ENCODE measurements at regions not wholly inside any gene's neighbourhood (a gene's known extent, or its start where the extent isn't known, plus 50 kb on each side); places are given as distances from the start of the nearest gene placed in this dataset.
"Not testable (repeated sequence)": the region's sequence is repeated elsewhere in the genome, so short reads cannot be mapped to it uniquely, and the experiment has no call there.

DNA sequence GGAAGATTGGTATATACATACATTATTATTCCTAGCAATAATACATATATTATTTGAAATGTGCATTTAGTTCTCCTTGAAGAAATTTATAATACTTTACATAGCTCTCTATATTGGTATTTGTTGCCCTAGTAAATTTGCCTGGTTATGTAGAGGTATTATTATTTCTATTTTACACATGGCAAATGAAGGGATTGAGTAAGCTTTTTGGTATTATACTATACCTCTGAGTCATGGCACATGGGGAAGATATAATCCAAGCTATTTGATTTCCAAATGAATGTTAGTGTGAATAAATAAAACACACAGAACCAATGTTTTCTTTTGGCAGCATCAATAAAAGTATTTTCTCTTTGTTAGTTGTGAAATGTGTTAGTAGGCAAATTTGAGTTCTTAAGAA is 409.6 kb upstream of the SLC35B3 start:
- ATAC-seq (no peak), DNase-seq (no peak)
- H3K9me3 Mint-ChIP-seq, result no peaks in the 10 kb centered on the region
- H3K4me1 Mint-ChIP-seq, result no peaks in the 10 kb centered on the region
- H3K4me3 Mint-ChIP-seq, result no peak overlapping the region
- no peaks in the 10 kb centered on the region for H3K27me3 Mint-ChIP-seq
- no peak overlapping the region for H3K27ac Mint-ChIP-seq

- ATAC-seq (no peak), DNase-seq (no peak)
- Mint-ChIP-seq H3K9me3 (peaks cover 0 to 5% of the 10 kb centered on the region in 2 donors), H3K4me3 (no peak overlapping the region), H3K27ac (no peak overlapping the region), H3K4me1 (no peaks in the 10 kb centered on the region), H3K27me3 (no peaks in the 10 kb centered on the region)
These were observed 404.3 kb upstream of the SLC35B3 start for GRCh38 chr6:8839626-8840025.

- Mint-ChIP-seq H3K9me3 (peaks cover 0 to 5% of the 10 kb centered on the region in 2 donors), H3K4me1 (no peaks in the 10 kb centered on the region), H3K4me3 (no peak overlapping the region), H3K27me3 (no peaks in the 10 kb centered on the region), H3K27ac (no peak overlapping the region)
- DNase-seq (no peak), ATAC-seq (no peak)
These were observed 402.0 kb upstream of the SLC35B3 start for GRCh38 chr6:8837343-8837742.

DNA sequence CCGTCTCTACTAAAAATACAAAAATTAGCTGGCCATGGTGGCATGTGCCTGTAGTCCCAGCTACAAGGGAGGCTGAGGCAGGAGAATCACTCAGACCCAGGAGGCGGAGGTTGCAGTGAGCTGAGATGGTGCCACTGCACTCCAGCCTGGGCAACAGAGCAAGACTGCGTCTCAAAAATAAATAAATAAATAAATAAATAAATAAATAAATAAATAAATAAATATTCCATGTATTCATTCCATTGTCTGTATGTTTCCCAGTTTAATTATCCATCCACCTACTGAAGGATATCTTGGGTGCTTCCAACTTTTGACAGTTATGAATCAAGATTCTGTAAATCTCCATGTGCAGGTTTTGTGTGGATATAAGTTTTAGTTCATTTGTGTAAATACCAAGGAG is 397.4 kb upstream of the SLC35B3 start:
- not testable (repeated sequence) for ATAC-seq

DNA sequence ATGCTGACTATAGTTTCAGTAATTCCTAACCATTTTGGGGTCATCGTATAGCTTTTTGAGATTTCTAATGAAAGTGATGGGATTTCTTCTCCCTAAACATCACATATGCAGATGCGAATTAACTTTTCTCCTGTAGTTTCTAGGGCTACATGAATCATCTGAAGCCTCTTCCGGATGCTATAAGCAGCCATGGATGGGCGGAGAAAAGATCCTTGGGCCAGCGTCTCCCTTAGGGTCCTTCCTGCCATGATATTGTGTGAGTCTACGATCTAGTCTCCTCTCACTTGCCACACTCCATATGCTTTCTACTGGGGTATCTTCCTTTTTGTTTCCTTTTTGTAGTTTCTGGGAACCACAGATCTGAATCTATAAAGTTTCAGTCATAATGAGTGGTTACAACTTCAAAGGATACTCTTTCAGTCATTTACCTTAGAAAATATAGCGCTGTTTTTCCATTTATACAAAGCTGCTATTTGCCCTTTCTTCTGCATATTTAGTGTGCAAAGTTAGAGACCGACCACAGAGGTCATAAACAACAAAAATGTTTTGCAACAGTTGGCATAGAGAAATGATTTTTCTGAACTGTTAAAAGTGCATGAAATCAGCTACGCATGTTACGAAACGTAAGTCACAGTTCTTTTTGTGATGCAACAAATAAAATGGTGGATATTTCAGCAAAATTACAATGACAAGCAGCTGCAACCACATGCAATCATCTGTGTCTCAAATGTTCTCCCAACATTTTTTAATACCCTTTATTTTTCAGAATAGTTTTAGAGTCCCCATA is 396.2 kb upstream of the SLC35B3 start:
- no peak for ATAC-seq
- DNase-seq, result no peak
- Mint-ChIP-seq H3K9me3 (peaks cover 0 to 10% of the 10 kb centered on the region in 2 donors), H3K27ac (no peak overlapping the region), H3K27me3 (no peaks in the 10 kb centered on the region), H3K4me3 (no peak overlapping the region), H3K4me1 (no peaks in the 10 kb centered on the region)

More for the DNA sequence above, 397.4 kb upstream of the SLC35B3 start:
- DNase-seq, H3K27me3 Mint-ChIP-seq, H3K27ac Mint-ChIP-seq, H3K9me3 Mint-ChIP-seq, H3K4me1 Mint-ChIP-seq, H3K4me3 Mint-ChIP-seq: not testable (repeated sequence)

- no peaks in the 10 kb centered on the region for H3K27me3 Mint-ChIP-seq
- no peak for ATAC-seq
- no peaks in the 10 kb centered on the region for H3K4me1 Mint-ChIP-seq
- no peak overlapping the region for H3K4me3 Mint-ChIP-seq
- no peak for DNase-seq
- H3K27ac Mint-ChIP-seq, result no peak overlapping the region
- H3K9me3 Mint-ChIP-seq, result peaks cover 0 to 15% of the 10 kb centered on the region in 2 donors
These were observed 395.4 kb upstream of the SLC35B3 start for GRCh38 chr6:8830794-8831193.

GRCh38 chr6:8829796-8830195 is 394.5 kb upstream of the SLC35B3 start:
- Mint-ChIP-seq H3K27ac (no peak overlapping the region), H3K4me3 (no peak overlapping the region), H3K4me1 (no peaks in the 10 kb centered on the region), H3K27me3 (no peaks in the 10 kb centered on the region), H3K9me3 (peaks cover 0 to 15% of the 10 kb centered on the region in 2 donors)
- ATAC-seq, result no peak
- DNase-seq, result no peak

GRCh38 chr6:8829296-8829695 is 394.0 kb upstream of the SLC35B3 start:
- Mint-ChIP-seq H3K9me3 (peaks cover 0 to 15% of the 10 kb centered on the region in 2 donors), H3K4me3 (no peak overlapping the region), H3K4me1 (no peaks in the 10 kb centered on the region), H3K27me3 (no peaks in the 10 kb centered on the region), H3K27ac (no peak overlapping the region)
- ATAC-seq (no peak), DNase-seq (no peak)

- no peak for ATAC-seq
- H3K4me1 Mint-ChIP-seq, result no peaks in the 10 kb centered on the region
These were observed 393.0 kb upstream of the SLC35B3 start for GRCh38 chr6:8828376-8828775.

GRCh38 chr6:8825726-8826125 is 390.4 kb upstream of the SLC35B3 start:
- Mint-ChIP-seq H3K27ac (no peak overlapping the region), H3K9me3 (peaks cover 0 to 15% of the 10 kb centered on the region in 2 donors), H3K4me1 (no peaks in the 10 kb centered on the region), H3K4me3 (no peak overlapping the region), H3K27me3 (no peaks in the 10 kb centered on the region)
- DNase-seq (no peak), ATAC-seq (no peak)

More at GRCh38 chr6:8828376-8828775, 393.0 kb upstream of the SLC35B3 start:
- Mint-ChIP-seq H3K9me3 (peaks cover 0 to 15% of the 10 kb centered on the region in 2 donors), H3K27ac (no peak overlapping the region), H3K27me3 (no peaks in the 10 kb centered on the region), H3K4me3 (no peak overlapping the region)
- no peak for DNase-seq

- DNase-seq, result no peak
- no peak for ATAC-seq
- Mint-ChIP-seq H3K4me3 (no peak overlapping the region), H3K9me3 (peaks cover 0 to 8% of the 10 kb centered on the region in 2 donors), H3K4me1 (no peaks in the 10 kb centered on the region), H3K27ac (no peak overlapping the region), H3K27me3 (no peaks in the 10 kb centered on the region)
These were observed 386.6 kb upstream of the SLC35B3 start for GRCh38 chr6:8821981-8822381.

GRCh38 chr6:8820313-8820712 is 385.0 kb upstream of the SLC35B3 start:
- Mint-ChIP-seq H3K4me1 (no peaks in the 10 kb centered on the region), H3K27me3 (no peaks in the 10 kb centered on the region), H3K9me3 (no peaks in the 10 kb centered on the region), H3K27ac (no peak overlapping the region), H3K4me3 (no peak overlapping the region)
- DNase-seq (no peak), ATAC-seq (no peak)

DNA sequence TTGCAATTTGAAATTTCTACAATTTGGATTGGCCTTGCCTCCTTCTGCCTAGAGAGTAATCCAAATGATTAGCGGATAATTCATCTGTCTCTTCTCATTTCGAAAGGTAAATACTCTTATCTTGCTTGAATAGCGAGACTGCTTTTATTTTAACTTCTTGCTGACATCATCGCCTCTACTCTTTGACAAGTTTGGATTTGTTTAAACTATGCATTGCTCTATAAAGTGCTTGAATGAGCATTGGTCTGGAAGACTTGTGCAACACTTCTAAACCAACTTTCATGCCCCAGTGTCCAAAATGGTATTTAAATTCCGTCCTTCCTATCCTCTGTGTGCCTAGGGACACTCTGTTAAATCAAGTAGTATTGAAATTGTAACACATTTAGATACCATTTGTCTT is 384.1 kb upstream of the SLC35B3 start:
- Mint-ChIP-seq H3K27ac (no peak overlapping the region), H3K4me3 (no peak overlapping the region), H3K9me3 (no peaks in the 10 kb centered on the region), H3K27me3 (no peaks in the 10 kb centered on the region), H3K4me1 (no peaks in the 10 kb centered on the region)
- DNase-seq (no peak), ATAC-seq (no peak)

GRCh38 chr6:8814440-8815000 is 379.2 kb upstream of the SLC35B3 start:
- H3K27ac Mint-ChIP-seq, result no peak overlapping the region
- ATAC-seq, result no peak
- DNase-seq, result no peak
- no peaks in the 10 kb centered on the region for H3K4me1 Mint-ChIP-seq
- no peak overlapping the region for H3K4me3 Mint-ChIP-seq
- H3K9me3 Mint-ChIP-seq, result peaks cover 0 to 5% of the 10 kb centered on the region in 2 donors
- no peaks in the 10 kb centered on the region for H3K27me3 Mint-ChIP-seq

DNA sequence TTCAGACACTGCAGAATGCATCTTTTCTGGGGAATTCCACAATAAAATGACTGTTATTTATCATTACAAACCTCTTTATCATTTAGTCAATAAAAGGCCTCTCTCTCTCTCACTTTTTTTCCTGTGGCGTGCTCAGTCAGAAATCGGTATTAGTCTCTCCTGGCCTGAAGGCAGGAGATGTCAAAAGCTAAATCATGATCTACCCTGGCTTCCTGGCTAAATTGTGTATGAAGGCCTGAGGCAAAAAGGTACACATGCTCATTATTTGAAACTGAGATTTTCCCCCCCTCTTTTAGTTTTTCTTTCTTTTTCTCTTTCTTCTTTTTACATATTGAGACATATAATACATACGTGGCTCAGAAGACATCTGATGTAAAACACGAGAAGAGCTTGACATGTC is 375.0 kb upstream of the SLC35B3 start:
- no peaks in the 10 kb centered on the region for H3K27me3 Mint-ChIP-seq
- no peak overlapping the region for H3K27ac Mint-ChIP-seq
- no peaks in the 10 kb centered on the region for H3K4me1 Mint-ChIP-seq
- ATAC-seq (no peak), DNase-seq (no peak)
- H3K4me3 Mint-ChIP-seq, result no peak overlapping the region
- H3K9me3 Mint-ChIP-seq, result peaks cover 5 to 7% of the 10 kb centered on the region in 2 donors

- no peak for DNase-seq
- H3K27ac Mint-ChIP-seq, result no peak overlapping the region
- H3K27me3 Mint-ChIP-seq, result no peaks in the 10 kb centered on the region
- no peak for ATAC-seq
- no peaks in the 10 kb centered on the region for H3K4me1 Mint-ChIP-seq
- peaks cover 5 to 7% of the 10 kb centered on the region in 2 donors for H3K9me3 Mint-ChIP-seq
- no peak overlapping the region for H3K4me3 Mint-ChIP-seq
These were observed 374.3 kb upstream of the SLC35B3 start for GRCh38 chr6:8809662-8810061.

All from stimulated activated naive CD8-positive, alpha-beta T cell treated with anti-CD3 and anti-CD28 coated beads, Interleukin-15, amount 100 ng/mL, for 72 hours (primary cell).